ENCODE measurements at regions not wholly inside any gene's neighbourhood (a gene's known extent, or its start where the extent isn't known, plus 50 kb on each side); places are given as distances from the start of the nearest gene placed in this dataset.

GRCh38 chr3:144556392-144556791 lies 584.8 kb downstream of the DIPK2A start:
- no TSS peak for BruUV-seq (replicated peaks)
- H3K9me3 ChIP-seq (ENCODE audit: low read depth, low read length, poor library complexity, severe bottlenecking), result no peaks in the 10 kb centered on the region
- no peak overlapping the region for H3K27ac ChIP-seq (ENCODE audit: low read depth, low read length, poor library complexity, severe bottlenecking)
- CTCF ChIA-PET, result no interaction called here
- no peak for TF ChIP-seq CTCF (conservative IDR thresholded peaks at IDR 0.05; ENCODE audit: low read depth, low read length)
- TF ChIP-seq EZH2 (IDR thresholded peaks at IDR 0.05; ENCODE audit: borderline replicate concordance, low read depth, low read length, poor library complexity, severe bottlenecking), result no peak
- H3K4me3 ChIP-seq (ENCODE audit: low read depth, low read length, poor library complexity, severe bottlenecking), result no peak overlapping the region
- H3K36me3 ChIP-seq (ENCODE audit: insufficient read depth, low read length, poor library complexity, severe bottlenecking), result no peaks in the 10 kb centered on the region
- no peak for DNase-seq (ENCODE audit: low spot score)
- no peaks in the 10 kb centered on the region for H3K4me1 ChIP-seq (ENCODE audit: insufficient read depth, low read length, poor library complexity, severe bottlenecking)
- no peaks in the 10 kb centered on the region for H3K27me3 ChIP-seq (replicated peaks; ENCODE audit: insufficient read depth, low read depth, low read length, poor library complexity)
- intact Hi-C loops (cut with micrococcal nuclease; ENCODE audit: unreplicated experiment), result no loop called here
- POLR2A ChIA-PET (ENCODE audit: low non-redundant PET), result no interaction called here

DNA sequence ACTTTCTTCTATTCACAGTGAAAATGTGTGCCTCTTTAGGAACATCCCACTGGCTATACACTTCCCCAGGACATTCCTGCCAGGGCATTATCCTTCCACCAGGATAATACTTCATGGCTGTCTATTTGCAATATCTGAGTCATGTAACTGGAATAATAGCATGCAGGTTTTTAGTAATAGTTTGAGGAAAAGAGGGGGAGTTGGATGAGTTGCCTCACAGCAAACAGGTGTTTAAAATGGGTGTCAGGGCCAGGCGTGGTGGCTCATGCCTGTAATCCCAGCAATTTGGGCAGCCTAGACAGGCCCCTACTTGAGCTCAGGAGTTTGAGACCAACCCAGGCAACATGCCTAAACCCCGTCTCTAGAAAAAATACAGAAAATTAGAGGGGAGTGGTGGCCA lies 585.9 kb downstream of the DIPK2A start:
- intact Hi-C loops (cut with micrococcal nuclease; ENCODE audit: unreplicated experiment), result no loop called here
- ChIA-PET CTCF (no interaction called here), POLR2A (ENCODE audit: low non-redundant PET) (no interaction called here)
- Histone ChIP-seq H3K4me1 (ENCODE audit: insufficient read depth, low read length, poor library complexity, severe bottlenecking) (no peaks in the 10 kb centered on the region), H3K9me3 (ENCODE audit: low read depth, low read length, poor library complexity, severe bottlenecking) (no peaks in the 10 kb centered on the region), H3K27ac (ENCODE audit: low read depth, low read length, poor library complexity, severe bottlenecking) (no peak overlapping the region), H3K36me3 (ENCODE audit: insufficient read depth, low read length, poor library complexity, severe bottlenecking) (no peaks in the 10 kb centered on the region), H3K4me3 (ENCODE audit: low read depth, low read length, poor library complexity, severe bottlenecking) (no peak overlapping the region), H3K27me3 (replicated peaks; ENCODE audit: insufficient read depth, low read depth, low read length, poor library complexity) (no peaks in the 10 kb centered on the region)
- DNase-seq (ENCODE audit: low spot score), result no peak
- no peak for TF ChIP-seq EZH2 (IDR thresholded peaks at IDR 0.05; ENCODE audit: borderline replicate concordance, low read depth, low read length, poor library complexity, severe bottlenecking)
- no TSS peak for BruUV-seq (replicated peaks)

DNA sequence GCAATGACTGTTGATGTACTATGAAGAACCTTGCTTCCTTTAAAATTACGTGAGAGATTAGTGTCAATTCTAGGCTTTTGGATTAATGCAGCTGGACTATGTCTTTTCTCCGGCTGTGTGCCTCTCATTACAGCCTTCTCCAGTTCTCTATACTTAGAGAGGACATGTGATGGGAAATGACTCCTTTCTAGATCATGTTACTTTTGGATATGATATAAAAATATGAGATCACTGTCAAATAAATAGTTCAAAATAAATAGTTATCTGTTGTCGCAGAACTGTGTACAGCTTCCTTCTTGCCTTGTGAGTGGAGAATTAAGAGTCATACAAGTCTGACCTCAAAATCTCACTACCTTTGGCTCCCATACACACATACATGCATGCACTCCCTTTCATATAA lies 592.4 kb downstream of the DIPK2A start:
- H3K27me3 ChIP-seq (replicated peaks; ENCODE audit: insufficient read depth, low read depth, low read length, poor library complexity), result no peaks in the 10 kb centered on the region
- CTCF ChIA-PET, result no interaction called here
- BruUV-seq (replicated peaks), result no TSS peak
- no peaks in the 10 kb centered on the region for H3K9me3 ChIP-seq (ENCODE audit: low read depth, low read length, poor library complexity, severe bottlenecking)
- H3K36me3 ChIP-seq (ENCODE audit: insufficient read depth, low read length, poor library complexity, severe bottlenecking), result no peaks in the 10 kb centered on the region
- no peak for DNase-seq (ENCODE audit: low spot score)
- intact Hi-C loops (cut with micrococcal nuclease; ENCODE audit: unreplicated experiment), result no loop called here
- no peak overlapping the region for H3K4me3 ChIP-seq (ENCODE audit: low read depth, low read length, poor library complexity, severe bottlenecking)
- POLR2A ChIA-PET (ENCODE audit: low non-redundant PET), result no interaction called here
- no peak overlapping the region for H3K27ac ChIP-seq (ENCODE audit: low read depth, low read length, poor library complexity, severe bottlenecking)
- no peak for TF ChIP-seq CTCF (conservative IDR thresholded peaks at IDR 0.05; ENCODE audit: low read depth, low read length)
- no peak for TF ChIP-seq EZH2 (IDR thresholded peaks at IDR 0.05; ENCODE audit: borderline replicate concordance, low read depth, low read length, poor library complexity, severe bottlenecking)
- H3K4me1 ChIP-seq (ENCODE audit: insufficient read depth, low read length, poor library complexity, severe bottlenecking), result no peaks in the 10 kb centered on the region

DNA sequence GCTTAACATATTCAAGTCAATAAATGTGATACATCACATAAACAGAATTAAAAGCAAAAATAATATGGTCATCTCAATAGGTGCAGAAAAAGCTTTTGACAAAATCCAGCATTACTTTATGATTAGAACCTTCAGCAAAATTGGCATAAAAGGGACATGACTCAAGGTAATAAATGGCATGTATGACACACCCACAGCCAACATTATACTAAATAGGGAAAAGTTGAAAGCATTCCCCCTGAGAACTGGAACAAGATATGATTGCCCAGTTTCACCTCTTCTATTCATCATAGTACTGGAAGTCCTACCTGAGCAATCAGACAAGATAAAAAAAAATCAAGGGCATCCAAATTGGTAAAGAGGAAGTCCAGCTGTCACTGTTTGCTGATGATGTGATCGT lies 594.7 kb downstream of the DIPK2A start:
- no peak for DNase-seq (ENCODE audit: low spot score)
- TF ChIP-seq EZH2 (IDR thresholded peaks at IDR 0.05; ENCODE audit: borderline replicate concordance, low read depth, low read length, poor library complexity, severe bottlenecking) (no peak), CTCF (conservative IDR thresholded peaks at IDR 0.05; ENCODE audit: low read depth, low read length) (no peak)
- Histone ChIP-seq H3K36me3 (ENCODE audit: insufficient read depth, low read length, poor library complexity, severe bottlenecking) (no peaks in the 10 kb centered on the region), H3K4me1 (ENCODE audit: insufficient read depth, low read length, poor library complexity, severe bottlenecking) (no peaks in the 10 kb centered on the region), H3K27me3 (replicated peaks; ENCODE audit: insufficient read depth, low read depth, low read length, poor library complexity) (no peaks in the 10 kb centered on the region), H3K27ac (ENCODE audit: low read depth, low read length, poor library complexity, severe bottlenecking) (no peak overlapping the region), H3K9me3 (ENCODE audit: low read depth, low read length, poor library complexity, severe bottlenecking) (no peaks in the 10 kb centered on the region), H3K4me3 (ENCODE audit: low read depth, low read length, poor library complexity, severe bottlenecking) (no peak overlapping the region)
- no TSS peak for BruUV-seq (replicated peaks)
- POLR2A ChIA-PET (ENCODE audit: low non-redundant PET), result no interaction called here
- intact Hi-C loops (cut with micrococcal nuclease; ENCODE audit: unreplicated experiment), result no loop called here
- CTCF ChIA-PET, result no interaction called here

Data from A673 (cell line).